SK-N-SH (cell line): ENCODE measurements at regions not wholly inside any gene's neighbourhood (a gene's known extent, or its start where the extent isn't known, plus 50 kb on each side); places are given as distances from the start of the nearest gene placed in this dataset.

ENCODE experiments used
- CTCF ChIA-PET: fragments of 300-600, 350-600 bp; formaldehyde crosslinking; extraction: SDS; loops from one replicate; lab custom pipeline; 2021; lab: Yijun Ruan, JAX
- POLR2A ChIA-PET: fragments of 350-600 bp; sonication (Branson Sonifier 250); formaldehyde crosslinking; extraction: SDS; loops from one replicate; lab custom pipeline; 2020; ENCODE audit warnings: antibody characterized with exemption, inconsistent platforms; lab: Yijun Ruan, JAX
- DNase-seq: peaks from one replicate; pipeline ENCODE4 v3.0.0; 2012
- H2AFZ ChIP-seq: fragments of 200-600 bp; sonication (generic); 2 replicates; pipeline ENCODE4 v1.8.1; 2016; ENCODE audit warnings: antibody characterized with exemption, mild to moderate bottlenecking, low read depth
- H3F3A ChIP-seq: fragments of 200-600 bp; sonication (generic); replicated peaks from 2 replicates; pipeline ENCODE3; 2016; ENCODE audit warnings: antibody characterized with exemption, mild to moderate bottlenecking; ENCODE audit not compliant: insufficient read depth
- H3K27ac ChIP-seq, 2 experiments: fragments of 200-500 bp in 1 of 2; fragments of 200-600 bp in 1 of 2; sonication (Bioruptor generic) in 1 of 2; sonication (generic), shearing (Covaris generic) in 1 of 2; 2 replicates each; pipeline versions ENCODE4 v1.5.1 to v1.6.1; 2014 to 2016; ENCODE audit warnings: low read depth in 2 of 2, inconsistent platforms in 1 of 2, low read length in 1 of 2, mild to moderate bottlenecking in 1 of 2, mixed read lengths in 1 of 2
- H3K27me3 ChIP-seq: fragments of 200-600 bp; sonication (generic), shearing (Covaris generic); 2 replicates; pipeline ENCODE4 v1.6.1; 2016; ENCODE audit warnings: mixed run types; ENCODE audit not compliant: insufficient read depth
- H3K36me3 ChIP-seq, 2 experiments: fragments of 200-500 bp in 1 of 2; fragments of 200-600 bp in 1 of 2; sonication (Bioruptor generic) in 1 of 2; sonication (generic) in 1 of 2; replicated peaks in 1 of 2; 2 replicates each; pipeline versions ENCODE3 to v1.5.1; 2014 to 2016; ENCODE audit warnings: low read length in 1 of 2, mild to moderate bottlenecking in 1 of 2; ENCODE audit not compliant: insufficient read depth in 2 of 2, control insufficient read depth in 1 of 2
- H3K4me1 ChIP-seq, 2 experiments: fragments of 200-500 bp in 1 of 2; fragments of 200-600 bp in 1 of 2; sonication (Bioruptor generic) in 1 of 2; sonication (generic), shearing (Covaris generic) in 1 of 2; 2 replicates each; pipeline versions ENCODE4 v1.5.1 to v1.6.1; 2014 to 2016; ENCODE audit warnings: low read depth in 1 of 2, low read length in 1 of 2, mixed run types in 1 of 2; ENCODE audit not compliant: insufficient read depth in 2 of 2, control insufficient read depth in 1 of 2
- H3K4me2 ChIP-seq: fragments of 200-600 bp; sonication (generic), shearing (Covaris generic); 2 replicates; pipeline ENCODE4 v1.6.1; 2017; ENCODE audit warnings: mixed run types
- H3K4me3 ChIP-seq, 2 experiments: fragments of 200-500 bp in 1 of 2; fragments of 200-600 bp in 1 of 2; sonication (Bioruptor generic) in 1 of 2; sonication (generic), shearing (Covaris generic) in 1 of 2; 2 replicates each; pipeline versions ENCODE4 v1.5.1 to v1.8.1; 2014 to 2016; ENCODE audit warnings: low read depth in 2 of 2, inconsistent platforms in 1 of 2, low read length in 1 of 2, mild to moderate bottlenecking in 1 of 2, mixed read lengths in 1 of 2, moderate library complexity in 1 of 2
- H3K79me2 ChIP-seq: fragments of 200-600 bp; sonication (generic); 2 replicates; pipeline ENCODE4 v1.8.1; 2017; ENCODE audit warnings: mild to moderate bottlenecking; ENCODE audit not compliant: insufficient read depth
- H3K9ac ChIP-seq: fragments of 200-600 bp; sonication (generic); 2 replicates; pipeline ENCODE4 v1.6.1; 2017; ENCODE audit warnings: mixed run types
- H3K9me2 ChIP-seq: fragments of 200-600 bp; sonication (generic); 2 replicates; pipeline ENCODE4 v1.6.1; 2017; ENCODE audit warnings: mixed run types
- H3K9me3 ChIP-seq: fragments of 200-600 bp; sonication (generic); 2 replicates; pipeline ENCODE4 v1.6.1; 2017; ENCODE audit warnings: mixed run types, mild to moderate bottlenecking, moderate library complexity
- H4K20me1 ChIP-seq: fragments of 200-600 bp; sonication (generic); 2 replicates; pipeline ENCODE4 v1.6.1; 2017; ENCODE audit warnings: mild to moderate bottlenecking, mixed run types; ENCODE audit not compliant: insufficient read depth
- CHD2 ChIP-seq: fragments of 150-350 bp; IDR thresholded peaks from 2 replicates; pipeline ENCODE4 v1.6.1; 2018; ENCODE audit warnings: low read length; ENCODE audit not compliant: partially characterized antibody
- EP300 ChIP-seq, 2 experiments: IDR thresholded peaks; 2 replicates each; pipeline versions ENCODE4 v1.4.0 to v1.6.1; 2012; ENCODE audit warnings: borderline replicate concordance in 1 of 2, low read depth in 1 of 2, low read length in 1 of 2
- EZH2phosphoT487 ChIP-seq: fragments of 200-600 bp; sonication (generic); IDR thresholded peaks from 2 replicates; pipeline ENCODE4 v1.6.1; 2017; ENCODE audit warnings: low read depth, mixed run types, mild to moderate bottlenecking, antibody characterized with exemption, moderate library complexity, borderline replicate concordance
- FOXJ3 ChIP-seq: sonication (generic); formaldehyde crosslinking; IDR thresholded peaks from 2 replicates; pipeline ENCODE4 v1.5.1; 2020; ENCODE audit warnings: mild to moderate bottlenecking, missing genetic modification reagents
- FOXM1 ChIP-seq: IDR thresholded peaks from 2 replicates; pipeline ENCODE4 v1.4.0; 2012; ENCODE audit warnings: low read depth, mild to moderate bottlenecking
- GATA2 ChIP-seq: sonication (generic); formaldehyde crosslinking; IDR thresholded peaks from 2 replicates; pipeline ENCODE4 v1.5.0; 2020; ENCODE audit warnings: mild to moderate bottlenecking, missing genetic modification reagents
- IRF3 ChIP-seq: fragments of 150-350 bp; IDR thresholded peaks from 2 replicates; pipeline ENCODE4 v1.6.1; 2016; ENCODE audit warnings: mild to moderate bottlenecking, low read depth, low read length
- JUND ChIP-seq: IDR thresholded peaks from 2 replicates; pipeline ENCODE4 v1.4.0; 2012
- MEF2A ChIP-seq: IDR thresholded peaks from 2 replicates; pipeline ENCODE4 v1.4.0; 2012; ENCODE audit warnings: low read depth, borderline replicate concordance
- MXI1 ChIP-seq: IDR thresholded peaks from 2 replicates; pipeline ENCODE4 v1.6.1; 2012; ENCODE audit warnings: mild to moderate bottlenecking, low read depth, low read length, improper control_type of control experiment
- NFIC ChIP-seq: IDR thresholded peaks from 2 replicates; pipeline ENCODE4 v1.4.0; 2012; ENCODE audit warnings: borderline replicate concordance
- PBX3 ChIP-seq: IDR thresholded peaks from 2 replicates; pipeline ENCODE4; 2012
- POLR2AphosphoS5 ChIP-seq: IDR thresholded peaks from 2 replicates; pipeline ENCODE4 v1.6.1; 2012; ENCODE audit warnings: low read depth, low read length
- RAD21 ChIP-seq: IDR thresholded peaks from 2 replicates; pipeline ENCODE4 v1.6.1; 2012; ENCODE audit warnings: mild to moderate bottlenecking, low read length
- RFX5 ChIP-seq: IDR thresholded peaks from 2 replicates; pipeline ENCODE4 v1.6.1; 2012; ENCODE audit warnings: mild to moderate bottlenecking, improper control_type of control experiment, low read length
- RXRA ChIP-seq: IDR thresholded peaks from 2 replicates; pipeline ENCODE4 v1.4.0; 2012; ENCODE audit warnings: low read depth, mild to moderate bottlenecking, borderline replicate concordance
- SIN3A ChIP-seq: IDR thresholded peaks from 2 replicates; pipeline ENCODE4 v1.6.1; 2012; ENCODE audit warnings: low read depth, mild to moderate bottlenecking, low read length, moderate library complexity, borderline replicate concordance
- SMC3 ChIP-seq: IDR thresholded peaks from 2 replicates; pipeline ENCODE4 v1.6.1; 2012; ENCODE audit warnings: low read depth, low read length, improper control_type of control experiment
- TAF1 ChIP-seq: IDR thresholded peaks from 2 replicates; pipeline ENCODE4 v1.6.1; 2012; ENCODE audit warnings: low read depth, mild to moderate bottlenecking, low read length, moderate library complexity, borderline replicate concordance
- TCF12 ChIP-seq: IDR thresholded peaks from 2 replicates; pipeline ENCODE4 v1.4.0; 2012
- USF1 ChIP-seq: IDR thresholded peaks from 2 replicates; pipeline ENCODE4 v1.4.0; 2012; ENCODE audit warnings: low read depth, borderline replicate concordance
- USF2 ChIP-seq: fragments of 150-350 bp; IDR thresholded peaks from 2 replicates; pipeline ENCODE4 v1.6.1; 2017; ENCODE audit warnings: antibody characterized with exemption, low read length, low read depth, borderline replicate concordance
- ZBTB33 ChIP-seq: IDR thresholded peaks from 2 replicates; pipeline ENCODE4 v1.4.0; 2012; ENCODE audit warnings: low read depth, borderline replicate concordance
- WGBS: methylation state at CpG from one replicate; pipeline ENCODE4 v1.1.6; 2017; ENCODE audit warnings: low lambda C conversion rate; 5-methylcytosine and 5-hydroxymethylcytosine counted together

GRCh38 chr16:65285128-65286048, 163.5 kb upstream of the CDH11 start:
- no peak overlapping the region; a peak in 1 of 4 replicates for H3K4me3 ChIP-seq
- no peak overlapping the region for H2AFZ ChIP-seq
- DNase-seq, result no peak
- H3K9ac ChIP-seq, result no peak overlapping the region
- H3K4me1 ChIP-seq, result peaks cover 0 to 30% of the 10 kb centered on the region in 2 experiments; a peak in 3 of 4 replicates
- no peaks in the 10 kb centered on the region for H3K27me3 ChIP-seq
- 49% methylated on average over 7 of the region's 7 CpGs for WGBS
- no peaks in the 10 kb centered on the region for H3K9me3 ChIP-seq
- H4K20me1 ChIP-seq, result no peaks in the 10 kb centered on the region
- no peak for TF ChIP-seq USF1
- TF ChIP-seq GATA2 (CRISPR knock-in tag), result no peak
- no peak for TF ChIP-seq MXI1
- no peak for TF ChIP-seq CHD2
- TF ChIP-seq PBX3, result peak; percentile 30
- TF ChIP-seq POLR2AphosphoS5, result no peak
- no peak for TF ChIP-seq RXRA
- no peak for TF ChIP-seq IRF3
- no peak for TF ChIP-seq USF2
- TF ChIP-seq FOXJ3 (CRISPR knock-in tag), result no peak
- no peak for TF ChIP-seq MEF2A
- no peak for TF ChIP-seq FOXM1
- no peak for TF ChIP-seq EZH2phosphoT487
- no peak for TF ChIP-seq ZBTB33
- TF ChIP-seq SMC3, result no peak
- TF ChIP-seq NFIC, result no peak
- TF ChIP-seq RAD21, result no peak
- TF ChIP-seq TAF1, result no peak
- TF ChIP-seq SIN3A, result no peak
- TF ChIP-seq RFX5, result no peak
- TF ChIP-seq TCF12, result peak; percentile 55
- TF ChIP-seq JUND, result no peak
- TF ChIP-seq EP300 (IDR thresholded peaks at IDR 0.05; ENCODE audit: borderline replicate concordance in 1 of 2, low read depth in 1 of 2, low read length in 1 of 2), result peak in 1 of 2 experiments; percentile 33; a peak in 1 of 4 replicates
- TF ChIP-seq, all 33 proteins: peak for 3
- Histone ChIP-seq H3K79me2 (no peaks in the 10 kb centered on the region), H3K9me2 (no peaks in the 10 kb centered on the region), H3K27ac (no peak overlapping the region), H3K4me2 (0 out of 2 replicates have a peak overlapping the region, but pooled peaks have one; percentile 14), H3F3A (no peaks in the 10 kb centered on the region), H3K36me3 (no peaks in the 10 kb centered on the region)
- ChIA-PET POLR2A (no interaction called here), CTCF (interaction anchor here (1.0 to 1.2 kb wide), 3 partner anchors 21 to 1924 kb away, joined by 3 read pairs; no protein-coding TSS in a partner anchor)
